Gastroesophageal sphincter (tissue), 3 donors: ENCODE measurements at regions not wholly inside any gene's neighbourhood (a gene's known extent, or its start where the extent isn't known, plus 50 kb on each side); places are given as distances from the start of the nearest gene placed in this dataset.

Experiments used
- POLR2A ChIP-seq, 2 donors: fragments of 450-650 bp; IDR thresholded peaks; one replicate each; pipeline ENCODE4 v1.6.1; 2017; ENCODE audit warnings: antibody characterized with exemption in 2 of 2, mild to moderate bottlenecking in 2 of 2, moderate library complexity in 1 of 2
- POLR2AphosphoS5 ChIP-seq: sonication (generic); formaldehyde crosslinking; IDR thresholded peaks from one replicate; pipeline ENCODE4 v1.6.1; 2017; ENCODE audit warnings: antibody characterized with exemption
- TF ChIP-seq, protein P1 (sequence below), 4 experiments: fragments of 200-600 bp in 2 of 4; fragments of 450-650 bp in 2 of 4; sonication (generic) in 1 of 4; IDR thresholded peaks; one replicate each; pipeline ENCODE4 v1.5.1; 2017 to 2019; ENCODE audit warnings: antibody characterized with exemption in 4 of 4, mild to moderate bottlenecking in 2 of 4, moderate library complexity in 2 of 4

DNA sequence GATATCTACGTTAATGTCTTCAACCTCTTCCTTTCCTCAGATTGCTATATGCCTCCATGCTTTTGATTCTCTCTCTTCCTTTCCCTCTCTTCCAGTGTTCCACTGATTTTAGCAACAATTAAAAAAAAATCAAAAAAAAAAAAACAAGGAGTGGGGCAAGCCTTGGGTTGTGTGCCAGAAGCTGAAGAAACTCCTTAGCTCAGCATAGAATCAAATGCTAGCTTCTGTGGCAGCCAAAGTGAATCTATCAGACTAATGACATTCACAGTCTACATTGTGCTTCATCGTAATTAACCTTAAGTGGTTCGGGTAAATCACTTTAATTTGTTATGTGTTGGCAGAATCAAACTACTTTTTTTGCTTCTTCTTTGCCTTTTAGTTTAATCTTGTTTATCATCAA lies 237.3 kb downstream of the TMEM167A start:
- TF ChIP-seq POLR2A (IDR thresholded peaks at IDR 0.05) (no peak), POLR2AphosphoS5 (no peak)
- TF ChIP-seq, protein P1, sequence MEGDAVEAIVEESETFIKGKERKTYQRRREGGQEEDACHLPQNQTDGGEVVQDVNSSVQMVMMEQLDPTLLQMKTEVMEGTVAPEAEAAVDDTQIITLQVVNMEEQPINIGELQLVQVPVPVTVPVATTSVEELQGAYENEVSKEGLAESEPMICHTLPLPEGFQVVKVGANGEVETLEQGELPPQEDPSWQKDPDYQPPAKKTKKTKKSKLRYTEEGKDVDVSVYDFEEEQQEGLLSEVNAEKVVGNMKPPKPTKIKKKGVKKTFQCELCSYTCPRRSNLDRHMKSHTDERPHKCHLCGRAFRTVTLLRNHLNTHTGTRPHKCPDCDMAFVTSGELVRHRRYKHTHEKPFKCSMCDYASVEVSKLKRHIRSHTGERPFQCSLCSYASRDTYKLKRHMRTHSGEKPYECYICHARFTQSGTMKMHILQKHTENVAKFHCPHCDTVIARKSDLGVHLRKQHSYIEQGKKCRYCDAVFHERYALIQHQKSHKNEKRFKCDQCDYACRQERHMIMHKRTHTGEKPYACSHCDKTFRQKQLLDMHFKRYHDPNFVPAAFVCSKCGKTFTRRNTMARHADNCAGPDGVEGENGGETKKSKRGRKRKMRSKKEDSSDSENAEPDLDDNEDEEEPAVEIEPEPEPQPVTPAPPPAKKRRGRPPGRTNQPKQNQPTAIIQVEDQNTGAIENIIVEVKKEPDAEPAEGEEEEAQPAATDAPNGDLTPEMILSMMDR (IDR thresholded peaks at IDR 0.05), result no peak
